Upper lobe of left lung (tissue), 4 donors: ENCODE measurements at regions not wholly inside any gene's neighbourhood (a gene's known extent, or its start where the extent isn't known, plus 50 kb on each side); places are given as distances from the start of the nearest gene placed in this dataset.

Experiments
- POLR2A ChIP-seq, 4 donors: fragments of 450-650 bp; IDR thresholded peaks; one replicate each; pipeline ENCODE4 v1.5.1; 2016 to 2017; ENCODE audit warnings: antibody characterized with exemption in 4 of 4, mild to moderate bottlenecking in 2 of 4
- POLR2AphosphoS5 ChIP-seq, 2 donors: sonication (generic); formaldehyde crosslinking; IDR thresholded peaks; one replicate each; pipeline ENCODE4 v1.5.1; 2017; ENCODE audit warnings: antibody characterized with exemption in 2 of 2

DNA sequence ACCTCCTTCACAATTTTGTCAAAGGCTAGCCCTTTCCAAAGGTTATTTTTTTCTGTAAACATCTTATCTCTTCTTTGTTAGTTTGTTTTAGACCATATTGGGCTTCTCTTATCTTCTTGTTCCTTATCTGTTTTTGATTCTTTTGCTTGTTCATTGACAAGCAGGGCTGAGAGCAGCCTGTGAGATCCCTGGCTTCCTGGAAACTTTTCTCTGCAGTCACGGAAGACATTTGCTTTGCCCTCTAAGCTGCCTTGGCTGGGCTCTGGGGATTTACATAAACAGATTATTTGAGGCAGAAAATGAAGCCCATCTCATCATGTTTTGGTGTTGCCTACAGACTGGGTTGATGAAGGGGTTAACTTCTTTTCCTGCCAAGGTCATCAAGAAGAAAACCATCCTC is 157.4 kb upstream of the AMOT start:
- no peak for TF ChIP-seq POLR2A (IDR thresholded peaks at IDR 0.05)
- no peak for TF ChIP-seq POLR2AphosphoS5 (IDR thresholded peaks at IDR 0.05)
